GM12878 (cell line): ENCODE measurements at regions not wholly inside any gene's neighbourhood (a gene's known extent, or its start where the extent isn't known, plus 50 kb on each side); places are given as distances from the start of the nearest gene placed in this dataset.

Source experiments
- ATAC-seq: fragments of 200-7000 bp; cut with Tn5 transposase; 3 replicates; pipeline ENCODE4 v1.9.1; 2020; ENCODE audit warnings: mild to moderate bottlenecking, moderate library complexity
- BruUV-seq: library from RNA; stranded (reverse); fragments of 400-500 nt; replicated peaks from 2 replicates; lab custom pipeline; 2021; lab: Mats Ljungman, UMichigan
- CTCF ChIA-PET: fragments of 300-600 bp; sonication (Branson Sonifier 250); formaldehyde crosslinking; extraction: SDS; loops from one replicate; lab custom pipeline; 2021; ENCODE audit warnings: inconsistent platforms; lab: Yijun Ruan, JAX
- POLR2A ChIA-PET: fragments of 350-600 bp; formaldehyde crosslinking; extraction: SDS; loops from one replicate; lab custom pipeline; 2021; ENCODE audit warnings: inconsistent platforms; lab: Charles Lee
- RAD21 ChIA-PET: fragments of 300-600 bp; sonication (Branson Sonifier 250); formaldehyde crosslinking; loops from one replicate; lab custom pipeline; 2023; ENCODE audit warnings: antibody characterized with exemption; ENCODE audit not compliant: unreplicated experiment; lab: Charles Lee
- SMC1A ChIA-PET: fragments of 300-600 bp; sonication (Branson Sonifier 250); formaldehyde crosslinking; loops from one replicate; lab custom pipeline; 2023; ENCODE audit not compliant: unreplicated experiment, uncharacterized antibody; lab: Charles Lee
- DNase-seq: peaks from one replicate; pipeline ENCODE4 v3.0.0-alpha.2; 2011; ENCODE audit warnings: low read depth, low spot score
- FAIRE-seq: peaks from 3 replicates; lab custom pipeline; 2011; peaks lifted over from hg19 to GRCh38; lab: Jason Lieb, UNC
- H2AFZ ChIP-seq: 2 replicates; pipeline ENCODE4 v1.6.0; 2011; ENCODE audit warnings: low read depth, low read length, control low read depth; ENCODE audit not compliant: control insufficient read depth
- H3K27ac ChIP-seq: 2 replicates; pipeline ENCODE4 v1.5.1; 2011; ENCODE audit warnings: control low read depth; ENCODE audit not compliant: control insufficient read depth, insufficient read depth
- H3K27me3 ChIP-seq, 2 experiments: replicated peaks in 1 of 2; 2 replicates each; pipeline versions ENCODE4 v1.6.0 to v1.6.1; 2011; ENCODE audit warnings: low read length in 1 of 2; ENCODE audit not compliant: control insufficient read depth in 2 of 2, insufficient read depth in 2 of 2
- H3K36me3 ChIP-seq, 2 experiments: 2 replicates each; pipeline ENCODE4 v1.5.1; 2011; ENCODE audit warnings: low read length in 1 of 2; ENCODE audit not compliant: control insufficient read depth in 2 of 2, insufficient read depth in 2 of 2
- H3K4me1 ChIP-seq: 2 replicates; pipeline ENCODE4 v1.6.1; 2011; ENCODE audit warnings: mild to moderate bottlenecking, low read length, moderate library complexity, mixed read lengths; ENCODE audit not compliant: control insufficient read depth, insufficient read depth
- H3K4me2 ChIP-seq: 2 replicates; pipeline ENCODE4 v1.6.0; 2011; ENCODE audit warnings: control low read depth; ENCODE audit not compliant: control insufficient read depth, insufficient read depth
- H3K4me3 ChIP-seq: fragments of 200-600 bp; sonication (generic); 2 replicates; pipeline ENCODE4 v1.5.1; 2016
- H3K79me2 ChIP-seq: 2 replicates; pipeline ENCODE4 v1.6.0; 2011; ENCODE audit warnings: low read length; ENCODE audit not compliant: control insufficient read depth, insufficient read depth
- H3K9ac ChIP-seq: 2 replicates; pipeline ENCODE4 v1.8.0; 2011; ENCODE audit warnings: low read length, control low read depth, mixed read lengths; ENCODE audit not compliant: control insufficient read depth, insufficient read depth
- H3K9me3 ChIP-seq: replicated peaks from 3 replicates; pipeline ENCODE4 v1.5.1; 2011; ENCODE audit warnings: mild to moderate bottlenecking, low read length; ENCODE audit not compliant: control insufficient read depth, insufficient read depth
- H4K20me1 ChIP-seq: 2 replicates; pipeline ENCODE4 v1.6.0; 2011; ENCODE audit not compliant: control insufficient read depth, insufficient read depth
- ASH2L ChIP-seq: fragments of 300-600, 200-600 bp; sonication (generic); IDR thresholded peaks from 2 replicates; pipeline ENCODE4 v1.6.1; 2017; ENCODE audit warnings: low read depth, mild to moderate bottlenecking, borderline replicate concordance
- BHLHE40 ChIP-seq, 2 experiments: fragments of 450-650 bp in 1 of 2; IDR thresholded peaks; 2 replicates each; pipeline ENCODE4 v1.6.1; 2011 to 2017; ENCODE audit warnings: low read depth in 2 of 2, borderline replicate concordance in 1 of 2, improper control_type of control experiment in 1 of 2, low read length in 1 of 2, mild to moderate bottlenecking in 1 of 2
- CREM ChIP-seq: IDR thresholded peaks from 2 replicates; pipeline ENCODE4 v1.6.1; 2014; ENCODE audit warnings: antibody characterized with exemption, low read depth
- EP300 ChIP-seq, 2 experiments: fragments of 150-350 bp in 1 of 2; IDR thresholded peaks; 2 replicates each; pipeline ENCODE4 v1.6.1; 2011 to 2012; ENCODE audit warnings: low read depth in 2 of 2, low read length in 2 of 2, borderline replicate concordance in 1 of 2, improper control_type of control experiment in 1 of 2, inconsistent platforms in 1 of 2; ENCODE audit not compliant: control insufficient read depth in 1 of 2
- POLR2A ChIP-seq: IDR thresholded peaks from 2 replicates; pipeline ENCODE4 v1.6.1; 2011; ENCODE audit warnings: low read depth, mild to moderate bottlenecking, low read length
- POLR2AphosphoS5 ChIP-seq: IDR thresholded peaks from 2 replicates; pipeline ENCODE4 v1.6.1; 2011; ENCODE audit warnings: mild to moderate bottlenecking, low read length, inconsistent platforms
- SUZ12 ChIP-seq: fragments of 200-600 bp; sonication (generic); IDR thresholded peaks from one replicate; pipeline ENCODE4 v1.6.1; 2018; ENCODE audit warnings: antibody characterized with exemption, mild to moderate bottlenecking; ENCODE audit not compliant: unreplicated experiment
- ZNF384 ChIP-seq: IDR thresholded peaks from 2 replicates; pipeline ENCODE4 v1.6.1; 2012; ENCODE audit warnings: low read depth, mild to moderate bottlenecking, low read length, improper control_type of control experiment, borderline replicate concordance
- ZZZ3 ChIP-seq: IDR thresholded peaks from 2 replicates; pipeline ENCODE4 v1.6.1; 2011; ENCODE audit warnings: low read depth; ENCODE audit not compliant: control insufficient read depth, insufficient read length
- WGBS: methylation state at CpG from one replicate; pipeline ENCODE4 v1.1.6; 2016; ENCODE audit warnings: low lambda C conversion rate; ENCODE audit not compliant: insufficient replicate concordance, insufficient coverage; ENCODE audit errors: missing lambda C conversion rate; 5-methylcytosine and 5-hydroxymethylcytosine counted together
- in situ Hi-C: fragments of 300-500 bp; cut with MboI; formaldehyde crosslinking; loops from 9 replicates; pipeline ENCODE4 v1.14.3; 2018; ENCODE audit warnings: mixed read lengths
- intact Hi-C: fragments of 100-400 bp; cut with micrococcal nuclease; formaldehyde crosslinking; loops from one replicate; pipeline ENCODE4 v1.14.2; 2022; ENCODE audit not compliant: unreplicated experiment
- TF ChIP-seq, protein P1 (sequence below): fragments of 450-650 bp; IDR thresholded peaks from 2 replicates; pipeline ENCODE4 v1.6.1; 2018; ENCODE audit warnings: borderline replicate concordance, mild to moderate bottlenecking; ENCODE audit not compliant: partially characterized antibody
- TF ChIP-seq, protein P2 (sequence below): fragments of 450-650 bp; IDR thresholded peaks from 2 replicates; pipeline ENCODE4 v1.6.1; 2018; ENCODE audit warnings: mild to moderate bottlenecking, low read depth, moderate library complexity; ENCODE audit not compliant: partially characterized antibody

- Histone ChIP-seq H3K9ac (no peak overlapping the region), H3K9me3 (no peaks in the 10 kb centered on the region), H3K79me2 (no peaks in the 10 kb centered on the region), H3K4me1 (no peaks in the 10 kb centered on the region), H3K36me3 (no peaks in the 10 kb centered on the region), H3K27ac (no peak overlapping the region), H3K27me3 (no peaks in the 10 kb centered on the region), H3K4me3 (no peak overlapping the region), H2AFZ (no peak overlapping the region), H3K4me2 (no peak overlapping the region), H4K20me1 (no peaks in the 10 kb centered on the region)
- no peak for FAIRE-seq
- in situ Hi-C loops (no loop called here), intact Hi-C loops (no loop called here)
- SMC1A ChIA-PET: interaction anchor here (1.0 to 1.5 kb wide), 3 partner anchors 9 to 14 kb away, joined by 3 to 7 read pairs (median 4); no protein-coding TSS in a partner anchor
- CTCF ChIA-PET: no interaction called here
- ATAC-seq: no peak
- no peak for DNase-seq
- POLR2A ChIA-PET: no interaction called here
- no peak for TF ChIP-seq EP300 (IDR thresholded peaks at IDR 0.05; ENCODE audit: borderline replicate concordance in 1 of 2, control insufficient read depth in 1 of 2, low read depth in 2 of 2, low read length in 2 of 2)
- no peak for TF ChIP-seq BHLHE40 (IDR thresholded peaks at IDR 0.05; ENCODE audit: borderline replicate concordance in 1 of 2, low read depth in 2 of 2, low read length in 1 of 2)
- TF ChIP-seq, protein P1, sequence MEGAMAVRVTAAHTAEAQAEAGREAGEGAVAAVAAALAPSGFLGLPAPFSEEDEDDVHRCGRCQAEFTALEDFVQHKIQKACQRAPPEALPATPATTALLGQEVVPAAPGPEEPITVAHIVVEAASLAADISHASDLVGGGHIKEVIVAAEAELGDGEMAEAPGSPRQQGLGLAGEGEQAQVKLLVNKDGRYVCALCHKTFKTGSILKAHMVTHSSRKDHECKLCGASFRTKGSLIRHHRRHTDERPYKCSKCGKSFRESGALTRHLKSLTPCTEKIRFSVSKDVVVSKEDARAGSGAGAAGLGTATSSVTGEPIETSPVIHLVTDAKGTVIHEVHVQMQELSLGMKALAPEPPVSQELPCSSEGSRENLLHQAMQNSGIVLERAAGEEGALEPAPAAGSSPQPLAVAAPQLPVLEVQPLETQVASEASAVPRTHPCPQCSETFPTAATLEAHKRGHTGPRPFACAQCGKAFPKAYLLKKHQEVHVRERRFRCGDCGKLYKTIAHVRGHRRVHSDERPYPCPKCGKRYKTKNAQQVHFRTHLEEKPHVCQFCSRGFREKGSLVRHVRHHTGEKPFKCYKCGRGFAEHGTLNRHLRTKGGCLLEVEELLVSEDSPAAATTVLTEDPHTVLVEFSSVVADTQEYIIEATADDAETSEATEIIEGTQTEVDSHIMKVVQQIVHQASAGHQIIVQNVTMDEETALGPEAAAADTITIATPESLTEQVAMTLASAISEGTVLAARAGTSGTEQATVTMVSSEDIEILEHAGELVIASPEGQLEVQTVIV: no peak
- TF ChIP-seq ZNF384: no peak
- no peak for TF ChIP-seq POLR2A
- no peak for TF ChIP-seq POLR2AphosphoS5
- no peak for TF ChIP-seq ASH2L
- TF ChIP-seq ZZZ3: no peak
- no peak for TF ChIP-seq SUZ12
- no peak for TF ChIP-seq CREM
- TF ChIP-seq, protein P2, sequence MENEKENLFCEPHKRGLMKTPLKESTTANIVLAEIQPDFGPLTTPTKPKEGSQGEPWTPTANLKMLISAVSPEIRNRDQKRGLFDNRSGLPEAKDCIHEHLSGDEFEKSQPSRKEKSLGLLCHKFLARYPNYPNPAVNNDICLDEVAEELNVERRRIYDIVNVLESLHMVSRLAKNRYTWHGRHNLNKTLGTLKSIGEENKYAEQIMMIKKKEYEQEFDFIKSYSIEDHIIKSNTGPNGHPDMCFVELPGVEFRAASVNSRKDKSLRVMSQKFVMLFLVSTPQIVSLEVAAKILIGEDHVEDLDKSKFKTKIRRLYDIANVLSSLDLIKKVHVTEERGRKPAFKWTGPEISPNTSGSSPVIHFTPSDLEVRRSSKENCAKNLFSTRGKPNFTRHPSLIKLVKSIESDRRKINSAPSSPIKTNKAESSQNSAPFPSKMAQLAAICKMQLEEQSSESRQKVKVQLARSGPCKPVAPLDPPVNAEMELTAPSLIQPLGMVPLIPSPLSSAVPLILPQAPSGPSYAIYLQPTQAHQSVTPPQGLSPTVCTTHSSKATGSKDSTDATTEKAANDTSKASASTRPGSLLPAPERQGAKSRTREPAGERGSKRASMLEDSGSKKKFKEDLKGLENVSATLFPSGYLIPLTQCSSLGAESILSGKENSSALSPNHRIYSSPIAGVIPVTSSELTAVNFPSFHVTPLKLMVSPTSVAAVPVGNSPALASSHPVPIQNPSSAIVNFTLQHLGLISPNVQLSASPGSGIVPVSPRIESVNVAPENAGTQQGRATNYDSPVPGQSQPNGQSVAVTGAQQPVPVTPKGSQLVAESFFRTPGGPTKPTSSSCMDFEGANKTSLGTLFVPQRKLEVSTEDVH: no peak
- WGBS: 31% methylated on average over 3 of the region's 3 CpGs
- RAD21 ChIA-PET: no interaction called here
- BruUV-seq: no TSS peak
These were observed 161.5 kb upstream of the DMAC1 start for GRCh38 chr9:7961076-7961475.
